OCI-LY3 (cell line): ENCODE measurements at regions not wholly inside any gene's neighbourhood (a gene's known extent, or its start where the extent isn't known, plus 50 kb on each side); places are given as distances from the start of the nearest gene placed in this dataset.

Experiments used
- CTCF ChIP-seq: fragments of 200-600, 300-600 bp; sonication (generic); IDR thresholded peaks from 2 replicates; pipeline ENCODE4 v1.5.1; 2014; ENCODE audit warnings: antibody characterized with exemption, low read length, low read depth
- EZH2phosphoT487 ChIP-seq: fragments of 200-600 bp; shearing (Covaris generic); IDR thresholded peaks from 2 replicates; pipeline ENCODE4 v1.6.1; 2018; ENCODE audit warnings: antibody characterized with exemption, mixed run types, low read depth

- TF ChIP-seq CTCF (no peak), EZH2phosphoT487 (no peak)
These were observed 286.8 kb downstream of the DIO2 start for GRCh38 chr14:79924551-79924950.
